Transverse colon (tissue), 4 donors: ENCODE measurements at regions not wholly inside any gene's neighbourhood (a gene's known extent, or its start where the extent isn't known, plus 50 kb on each side); places are given as distances from the start of the nearest gene placed in this dataset.

Source experiments
- DNase-seq: peaks from one replicate; pipeline ENCODE4 v3.0.0-alpha.2; 2019
- H3K27ac ChIP-seq, 4 donors: fragments of 200-600 bp; sonication (generic); 2 replicates each; pipeline ENCODE4 v1.5.1; 2016 to 2018; ENCODE audit warnings: inconsistent platforms in 4 of 4
- H3K27me3 ChIP-seq: fragments of 200-600 bp; sonication (generic); 2 replicates; pipeline ENCODE4 v1.5.1; 2017; ENCODE audit warnings: inconsistent platforms
- H3K36me3 ChIP-seq, 4 donors: fragments of 200-600 bp; sonication (generic); 2 replicates each; pipeline ENCODE4 v1.5.1; 2017 to 2019; ENCODE audit warnings: inconsistent platforms in 4 of 4
- H3K4me1 ChIP-seq, 4 donors: fragments of 200-600 bp; sonication (generic); 2 replicates each; pipeline ENCODE4 v1.5.1; 2017 to 2020; ENCODE audit warnings: inconsistent platforms in 4 of 4
- H3K4me3 ChIP-seq, 4 donors: fragments of 200-600 bp; sonication (generic); 1 replicate in 1 of 4; 2 replicates in 3 of 4; pipeline versions ENCODE4 v1.5.1 to v1.6.1; 2017 to 2019; ENCODE audit warnings: inconsistent platforms in 4 of 4
- H3K9me3 ChIP-seq, 2 donors: fragments of 200-600 bp; sonication (generic); 2 replicates each; pipeline ENCODE4 v1.5.1; 2017 to 2019; ENCODE audit warnings: inconsistent platforms in 2 of 2
- CTCF ChIP-seq, 5 experiments: fragments of 200-600 bp in 3 of 5; fragments of 450-650 bp in 2 of 5; sonication (generic) in 3 of 5; IDR thresholded peaks; 1 replicate in 2 of 5; 2 replicates in 3 of 5; pipeline ENCODE4 v1.5.1; 2016 to 2017; ENCODE audit warnings: antibody characterized with exemption in 5 of 5, inconsistent platforms in 3 of 5, mild to moderate bottlenecking in 2 of 5, moderate library complexity in 1 of 5
- EP300 ChIP-seq: sonication (generic); formaldehyde crosslinking; IDR thresholded peaks from one replicate; pipeline ENCODE4 v1.6.1; 2017; ENCODE audit warnings: antibody characterized with exemption, low read depth
- POLR2A ChIP-seq: fragments of 450-650 bp; IDR thresholded peaks from one replicate; pipeline ENCODE4 v1.6.1; 2016; ENCODE audit warnings: antibody characterized with exemption, mild to moderate bottlenecking, moderate library complexity
- POLR2AphosphoS5 ChIP-seq, 3 donors: sonication (generic); formaldehyde crosslinking; IDR thresholded peaks; one replicate each; pipeline ENCODE4 v1.6.1; 2016; ENCODE audit warnings: antibody characterized with exemption in 3 of 3
- WGBS, 2 donors: methylation state at CpG; one replicate each; pipeline ENCODE4 v1.1.5; 2018; ENCODE audit warnings: low coverage in 1 of 2; 5-methylcytosine and 5-hydroxymethylcytosine counted together
- in situ Hi-C, 4 donors: fragments of 200-750 bp; cut with MboI; loops; one replicate each; pipeline versions ENCODE4 v1.15.0 to v1.15.1; 2017; ENCODE audit warnings: low sequenced_read_pairs in 3 of 4, low pct_ligation_motif_present in 1 of 4, low pct_unique_long_range_greater_than_20kb in 1 of 4
- intact Hi-C: fragments of 100-400 bp; cut with DNase I; formaldehyde crosslinking; loops from one replicate; pipeline ENCODE4 v1.15.1; 2023; ENCODE audit warnings: low total_unique reads
- small RNA-seq, 4 donors: library from RNA; depleted of rRNA; stranded (forward); fragments of <200 nt; gene quantifications; one replicate each; pipeline ENCODE3, GENCODE V24; 2016

- Histone ChIP-seq H3K9me3 (no peaks in the 10 kb centered on the region), H3K27me3 (no peaks in the 10 kb centered on the region), H3K4me3 (no peak overlapping the region), H3K36me3 (no peaks in the 10 kb centered on the region), H3K27ac (no peak overlapping the region), H3K4me1 (no peaks in the 10 kb centered on the region)
- TF ChIP-seq POLR2AphosphoS5 (IDR thresholded peaks at IDR 0.05) = no peak
- TF ChIP-seq CTCF (IDR thresholded peaks at IDR 0.05) = no peak
- TF ChIP-seq POLR2A = no peak
- TF ChIP-seq EP300 = no peak
- 86 to 88% methylated on average over 1 of the region's 1 CpG for WGBS, 2 donors
- in situ Hi-C loops = no loop called here
- DNase-seq = no peak
- intact Hi-C loops = no loop called here
Measured at GRCh38 chr6:117210279-117210678, 55.1 kb upstream of the VGLL2 start.

- intact Hi-C loops (no loop called here), in situ Hi-C loops (no loop called here)
- Histone ChIP-seq H3K4me1 (no peaks in the 10 kb centered on the region), H3K27me3 (no peaks in the 10 kb centered on the region), H3K4me3 (no peak overlapping the region), H3K36me3 (no peaks in the 10 kb centered on the region), H3K27ac (no peak overlapping the region), H3K9me3 (no peaks in the 10 kb centered on the region)
- TF ChIP-seq POLR2AphosphoS5 (IDR thresholded peaks at IDR 0.05) (no peak), POLR2A (no peak), EP300 (no peak), CTCF (IDR thresholded peaks at IDR 0.05) (no peak)
- DNase-seq = no peak
- WGBS, 2 donors = 50 to 83% methylated on average over 1 to 4 of the region's 4 CpGs
Measured at GRCh38 chr6:117215353-117216090, 49.8 kb upstream of the VGLL2 start.

Small RNA genes lying in the stretch of these regions (small RNA-seq; reads per million reads assigned to genes)
- 99.4 to 159 (median 109) reads per million in 4 donors for gene RNA5SP214
- 0 reads per million in 4 donors for gene RPS29P13
